Activated naive CD4-positive, alpha-beta T cell treated with anti-CD3 and anti-CD28 coated beads, Interleukin-2, amount 50 U/mL, for 72 hours (primary cell): ENCODE measurements at regions not wholly inside any gene's neighbourhood (a gene's known extent, or its start where the extent isn't known, plus 50 kb on each side); places are given as distances from the start of the nearest gene placed in this dataset.
A peak's percentile ranks its signal among the peaks of the same experiment; 100 is the strongest.
"Not testable (repeated sequence)": the region's sequence is repeated elsewhere in the genome, so short reads cannot be mapped to it uniquely, and the experiment has no call there.

Experiments
- ATAC-seq, 2 donors: fragments of 150-1000 bp; cut with Tn5 transposase; 2 replicates each; pipeline ENCODE4 v1.10.0; 2021; ENCODE audit warnings: mild to moderate bottlenecking in 2 of 2, moderate library complexity in 2 of 2
- DNase-seq, 2 donors: peaks; one replicate each; pipeline ENCODE4 v3.0.0; 2021 to 2022; ENCODE audit warnings: low spot score in 2 of 2
- H3K27ac Mint-ChIP-seq, 2 donors: one replicate each; pipeline ENCODE4 v1.8.0; 2022; ENCODE audit warnings: mild to moderate bottlenecking in 2 of 2, mixed read lengths in 2 of 2
- H3K36me3 Mint-ChIP-seq, 2 donors: one replicate each; pipeline ENCODE4 v1.8.0; 2022; ENCODE audit warnings: mixed read lengths in 2 of 2
- H3K9me3 Mint-ChIP-seq, 2 donors: one replicate each; pipeline ENCODE4 v1.8.0; 2022; ENCODE audit warnings: mixed read lengths in 2 of 2

DNA sequence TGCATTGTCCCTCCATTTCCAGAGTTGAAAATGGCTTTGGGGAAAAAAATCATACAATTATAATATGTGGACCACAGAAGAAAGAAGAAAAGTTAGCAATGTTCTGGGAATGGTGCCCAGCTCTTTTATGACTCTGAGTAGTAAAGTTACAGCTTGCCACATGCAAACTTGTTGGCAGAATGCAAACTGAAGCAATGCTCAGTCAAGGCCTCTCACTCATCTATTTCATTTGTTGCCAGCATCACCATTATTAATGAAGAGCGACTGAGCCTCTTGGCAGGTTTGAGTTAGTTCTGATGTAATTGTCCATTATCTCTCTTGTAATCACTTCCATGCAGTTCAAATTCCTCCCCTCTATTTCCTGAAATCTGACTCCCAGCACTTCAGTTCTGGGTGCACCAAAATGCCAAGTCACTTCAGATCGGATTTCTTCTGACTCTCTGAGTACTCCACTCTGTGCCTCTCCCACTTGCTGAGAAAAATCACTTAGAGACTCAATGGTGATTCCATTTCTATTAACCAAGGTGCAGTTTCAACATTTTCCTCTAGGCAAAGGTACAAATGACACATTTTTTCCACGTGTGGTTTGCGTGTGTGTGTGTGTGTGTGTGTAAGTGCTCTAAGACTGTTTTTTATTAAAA, 154.4 kb upstream of the STMND1 start:
- Mint-ChIP-seq H3K9me3 (peaks cover 0 to 6% of the 10 kb centered on the region in 2 donors), H3K27ac (peak overlapping the region in 1 of 2 donors; percentile 57), H3K36me3 (peaks cover 0 to 17% of the 10 kb centered on the region in 2 donors)
- ATAC-seq (no peak), DNase-seq (no peak)

DNA sequence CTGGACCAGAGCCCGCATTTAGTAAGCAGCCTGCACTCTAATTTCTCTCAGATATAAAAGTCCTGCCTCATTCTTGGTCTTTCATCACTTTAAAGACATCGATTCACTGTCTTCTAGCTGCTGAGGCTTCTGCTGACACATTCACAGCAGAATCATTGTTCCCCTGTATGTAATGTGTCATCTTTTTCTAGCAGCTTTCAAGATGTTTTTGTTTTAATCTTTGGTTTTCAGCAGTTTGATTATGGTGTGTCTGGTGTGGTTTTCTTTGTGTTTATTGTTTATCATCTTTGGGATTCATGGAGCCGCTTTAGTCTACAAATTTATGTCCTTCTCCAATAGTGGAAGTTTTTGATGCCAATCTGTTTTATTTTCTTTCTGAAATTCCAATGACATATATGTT, 157.3 kb upstream of the STMND1 start:
- Mint-ChIP-seq H3K27ac (no peak overlapping the region), H3K36me3 (peaks cover 0 to 17% of the 10 kb centered on the region in 2 donors), H3K9me3 (peaks cover 0 to 6% of the 10 kb centered on the region in 2 donors)
- no peak for DNase-seq
- no peak for ATAC-seq

DNA sequence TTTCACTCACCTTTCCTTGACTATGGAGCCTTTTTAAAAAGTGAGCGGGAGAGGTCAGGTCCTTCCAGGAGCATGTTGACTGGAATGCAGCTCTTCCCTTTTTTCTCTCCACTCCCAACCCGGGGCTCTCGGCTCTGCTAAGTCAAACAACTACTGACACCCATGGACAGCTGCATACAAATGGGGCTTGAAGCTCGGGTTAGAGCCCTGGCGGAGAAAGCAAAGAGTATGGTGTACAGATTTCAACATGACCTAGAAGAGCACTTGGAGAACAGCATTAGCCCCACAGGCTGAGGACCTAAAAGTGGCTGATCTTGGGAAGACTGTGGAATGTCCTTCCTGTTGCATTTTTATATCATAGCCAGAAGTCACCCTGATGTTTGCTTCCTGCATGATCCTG, 162.0 kb upstream of the STMND1 start:
- DNase-seq (no peak), ATAC-seq (no peak)
- Mint-ChIP-seq H3K27ac (no peak overlapping the region), H3K36me3 (no peaks in the 10 kb centered on the region), H3K9me3 (no peaks in the 10 kb centered on the region)

DNA sequence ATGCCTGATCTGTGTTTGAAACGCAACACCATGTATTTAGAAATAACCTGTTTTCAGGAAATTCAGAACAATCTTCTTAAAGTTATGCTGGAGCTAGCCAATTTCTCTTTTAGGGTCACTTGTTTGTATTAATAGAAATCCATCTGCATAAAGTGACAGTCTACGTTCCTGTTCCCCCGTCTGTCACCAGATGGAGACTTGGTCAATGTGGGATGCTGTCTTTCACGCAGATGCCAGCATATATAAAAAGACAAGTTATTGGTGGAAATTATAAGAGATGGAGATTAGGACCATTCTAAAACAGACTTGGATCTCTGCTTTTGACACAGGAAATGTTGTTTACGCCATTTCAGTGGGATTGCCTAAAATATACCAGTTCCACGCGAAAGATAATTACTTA, 162.5 kb upstream of the STMND1 start:
- DNase-seq (no peak), ATAC-seq (no peak)
- H3K9me3 Mint-ChIP-seq = no peaks in the 10 kb centered on the region
- no peak overlapping the region for H3K27ac Mint-ChIP-seq
- H3K36me3 Mint-ChIP-seq = no peaks in the 10 kb centered on the region

DNA sequence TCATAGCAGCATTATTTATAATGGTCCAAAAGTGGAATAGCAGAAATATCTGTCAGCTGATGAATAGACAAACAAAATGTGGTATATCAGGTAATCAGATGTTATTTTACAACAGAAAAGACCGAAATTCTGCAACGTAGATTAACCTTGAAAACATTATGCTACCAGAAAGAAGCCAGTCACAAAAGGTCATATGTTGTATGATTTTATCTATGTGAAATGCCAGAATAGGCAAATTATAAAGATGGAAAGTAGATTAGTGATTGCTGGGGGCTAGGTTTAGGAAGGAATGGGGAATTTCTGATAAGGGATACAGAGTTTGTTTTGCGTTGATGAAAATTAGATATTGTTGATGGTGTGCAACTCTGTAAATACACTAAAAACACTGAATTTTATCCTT, 165.0 kb upstream of the STMND1 start:
- no peak for DNase-seq

DNA sequence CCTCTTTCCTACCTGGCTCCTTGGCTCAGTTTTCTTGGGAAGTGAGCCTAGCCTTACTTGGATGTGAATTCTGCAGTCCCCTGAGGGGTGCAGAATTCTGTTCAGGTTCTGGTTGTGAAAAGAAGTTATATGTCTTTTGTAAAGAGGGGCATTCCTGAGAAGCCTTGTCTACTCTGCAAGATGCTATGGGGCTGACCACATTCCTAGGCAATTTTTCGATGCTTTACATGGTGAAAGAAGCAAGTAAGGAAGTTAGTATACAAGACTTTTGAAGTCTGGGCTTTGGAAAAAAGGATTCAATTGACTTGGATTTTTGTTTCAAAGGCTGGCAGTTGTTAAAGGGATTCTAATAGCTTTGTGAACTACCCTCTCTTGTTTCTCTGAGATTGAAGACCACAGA, 167.9 kb upstream of the STMND1 start:
- Mint-ChIP-seq H3K9me3 (no peaks in the 10 kb centered on the region), H3K27ac (no peak overlapping the region), H3K36me3 (no peaks in the 10 kb centered on the region)
- no peak for ATAC-seq
- no peak for DNase-seq

More for the DNA sequence above, 165.0 kb upstream of the STMND1 start:
- no peak for ATAC-seq
- no peak overlapping the region for H3K27ac Mint-ChIP-seq
- H3K36me3 Mint-ChIP-seq = no peaks in the 10 kb centered on the region
- H3K9me3 Mint-ChIP-seq = no peaks in the 10 kb centered on the region

DNA sequence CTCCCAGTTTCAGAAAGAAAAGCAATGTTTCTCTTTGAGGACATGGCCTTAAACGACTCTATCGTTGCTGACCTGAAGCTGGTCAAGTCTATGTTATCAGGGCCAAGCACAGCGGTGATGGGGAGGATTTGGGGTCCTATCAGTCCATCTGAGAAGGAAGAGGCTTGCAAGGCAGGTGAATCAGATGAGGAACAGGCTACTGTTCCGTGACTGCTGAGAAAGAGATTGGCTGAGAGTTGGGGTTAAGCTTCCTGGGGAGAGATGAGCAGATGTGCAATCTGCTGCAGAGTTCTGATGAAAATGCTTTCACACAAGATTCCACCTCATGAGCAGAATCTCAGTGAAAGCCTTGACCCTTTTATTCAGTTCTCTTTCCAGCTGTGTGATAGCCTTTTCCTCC, 168.3 kb upstream of the STMND1 start:
- DNase-seq (no peak), ATAC-seq (peak in 1 of 2 donors; percentile 24)
- H3K9me3 Mint-ChIP-seq = no peaks in the 10 kb centered on the region
- no peak overlapping the region for H3K27ac Mint-ChIP-seq
- H3K36me3 Mint-ChIP-seq = no peaks in the 10 kb centered on the region

DNA sequence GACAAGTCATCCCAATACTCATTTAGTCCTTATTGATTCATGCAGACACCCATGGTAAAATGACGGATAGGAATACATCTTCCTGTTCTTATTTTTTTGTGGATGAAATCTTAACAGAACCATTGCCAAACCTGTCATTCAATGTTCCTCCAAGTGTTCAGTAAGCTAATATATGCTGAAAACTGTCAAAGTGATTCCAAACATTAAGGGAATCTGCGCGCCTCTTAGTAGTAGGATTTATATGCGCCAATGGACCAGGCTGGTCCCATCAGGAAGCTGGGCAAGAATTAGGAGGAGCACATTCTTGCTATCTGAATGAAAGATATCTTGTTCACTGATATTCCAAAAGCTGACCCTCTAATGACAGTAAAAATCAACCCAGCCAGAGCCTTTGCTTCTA, 168.9 kb upstream of the STMND1 start:
- DNase-seq (no peak), ATAC-seq (no peak)
- no peaks in the 10 kb centered on the region for H3K9me3 Mint-ChIP-seq
- H3K36me3 Mint-ChIP-seq = no peaks in the 10 kb centered on the region
- H3K27ac Mint-ChIP-seq = no peak overlapping the region

DNA sequence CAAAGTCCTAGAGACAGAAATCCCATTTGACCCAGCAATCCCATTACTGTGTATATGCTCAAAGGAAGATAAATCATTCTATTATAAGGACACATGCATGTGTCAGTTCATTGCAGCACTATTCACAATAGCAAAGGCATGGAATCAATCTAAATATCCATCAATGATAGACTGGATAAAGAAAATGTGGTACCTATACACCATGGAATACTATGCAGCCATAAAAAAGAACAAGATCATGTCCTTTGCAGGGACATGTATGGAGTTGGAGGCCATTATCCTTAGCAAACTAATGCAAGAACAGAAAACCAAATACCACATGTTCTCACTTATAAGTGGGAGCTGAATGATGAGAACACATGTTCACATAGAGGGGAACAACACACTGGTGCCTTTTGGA, 169.8 kb upstream of the ATXN1 start:
- not testable (repeated sequence) for H3K9me3 Mint-ChIP-seq

DNA sequence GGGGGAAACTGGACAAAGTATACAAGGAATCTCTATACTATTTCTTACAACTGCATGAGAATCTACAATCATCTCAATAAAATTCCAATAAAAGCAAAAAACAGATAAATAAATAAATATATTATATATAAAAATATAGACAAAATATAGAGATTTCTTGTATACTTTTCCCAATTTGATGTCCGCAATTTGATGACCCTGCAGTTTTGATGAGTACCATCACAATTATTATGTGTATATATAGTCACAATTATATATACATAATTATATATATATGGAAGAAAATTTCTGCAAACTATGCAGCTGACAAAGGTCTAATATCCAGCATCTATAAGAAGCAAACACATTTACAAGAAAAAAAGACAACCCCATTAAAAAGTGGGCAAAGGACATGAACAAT, 169.2 kb upstream of the ATXN1 start:
- DNase-seq (no peak), ATAC-seq (no peak)
- Mint-ChIP-seq H3K9me3 (no peaks in the 10 kb centered on the region), H3K27ac (no peak overlapping the region), H3K36me3 (no peaks in the 10 kb centered on the region)

More for the DNA sequence above, 169.8 kb upstream of the ATXN1 start:
- H3K27ac Mint-ChIP-seq, H3K36me3 Mint-ChIP-seq, DNase-seq, ATAC-seq: not testable (repeated sequence)

DNA sequence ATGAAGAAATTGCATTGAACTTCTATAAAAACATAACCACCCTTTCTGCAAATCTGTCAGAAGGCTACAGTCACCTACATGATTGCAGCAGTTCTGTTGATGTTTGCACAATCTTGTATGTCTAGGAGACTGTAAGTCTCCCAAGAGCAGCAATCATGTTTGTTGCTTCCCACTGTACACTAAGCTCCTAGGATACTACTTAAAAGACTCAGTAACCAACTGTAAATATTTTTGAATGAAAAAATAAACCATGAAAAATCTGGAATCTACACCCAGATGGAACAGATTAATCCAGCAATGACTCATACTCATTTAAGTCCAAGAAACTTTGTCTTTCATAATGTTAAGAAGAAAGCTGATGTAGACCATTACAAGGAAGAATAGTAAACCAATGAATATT, 168.5 kb upstream of the ATXN1 start:
- no peaks in the 10 kb centered on the region for H3K36me3 Mint-ChIP-seq
- no peak for ATAC-seq
- H3K27ac Mint-ChIP-seq = no peak overlapping the region
- H3K9me3 Mint-ChIP-seq = no peaks in the 10 kb centered on the region
- DNase-seq = no peak

DNA sequence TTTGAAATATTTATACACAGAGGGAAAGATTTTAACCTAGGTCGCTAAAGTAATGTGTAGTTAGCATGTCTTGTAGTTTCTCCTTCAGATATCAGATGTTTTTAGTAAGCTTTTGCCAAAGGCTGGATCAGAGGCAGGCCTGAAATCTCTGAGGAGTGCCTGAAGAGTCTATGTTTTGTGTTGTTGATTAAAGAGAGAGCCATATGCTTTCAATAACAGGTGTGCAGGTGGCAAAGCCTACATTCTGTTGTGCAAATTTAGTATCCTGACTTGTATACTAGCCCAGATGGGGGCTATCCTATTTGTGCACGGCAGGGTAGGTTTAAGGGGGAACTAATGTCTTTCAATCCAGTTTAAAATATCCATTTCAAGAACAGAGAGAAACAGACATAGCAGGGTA, 167.1 kb upstream of the ATXN1 start:
- no peaks in the 10 kb centered on the region for H3K36me3 Mint-ChIP-seq
- no peak for ATAC-seq
- no peak for DNase-seq
- no peaks in the 10 kb centered on the region for H3K9me3 Mint-ChIP-seq
- H3K27ac Mint-ChIP-seq = no peak overlapping the region

DNA sequence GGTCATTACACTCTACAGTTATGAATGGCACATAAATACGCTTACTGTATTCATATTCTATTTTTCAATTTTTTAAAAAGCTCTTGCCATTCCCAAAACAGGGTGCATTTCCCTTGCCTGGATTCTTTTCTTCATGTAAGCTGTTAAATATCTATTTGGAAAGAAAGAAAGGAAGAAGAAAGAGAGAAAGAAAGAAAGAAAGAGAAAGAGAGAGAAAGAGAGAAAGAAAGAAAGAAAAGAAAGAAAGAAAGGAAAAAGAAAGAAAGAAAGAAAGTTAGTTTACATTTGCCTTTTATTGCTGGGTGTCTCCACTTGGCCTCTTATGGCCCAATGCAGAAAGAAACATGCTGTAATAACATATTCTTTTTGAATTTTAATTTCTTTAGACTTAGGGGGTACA, 165.9 kb upstream of the ATXN1 start:
- no peaks in the 10 kb centered on the region for H3K9me3 Mint-ChIP-seq
- ATAC-seq = no peak
- H3K36me3 Mint-ChIP-seq = no peaks in the 10 kb centered on the region

DNA sequence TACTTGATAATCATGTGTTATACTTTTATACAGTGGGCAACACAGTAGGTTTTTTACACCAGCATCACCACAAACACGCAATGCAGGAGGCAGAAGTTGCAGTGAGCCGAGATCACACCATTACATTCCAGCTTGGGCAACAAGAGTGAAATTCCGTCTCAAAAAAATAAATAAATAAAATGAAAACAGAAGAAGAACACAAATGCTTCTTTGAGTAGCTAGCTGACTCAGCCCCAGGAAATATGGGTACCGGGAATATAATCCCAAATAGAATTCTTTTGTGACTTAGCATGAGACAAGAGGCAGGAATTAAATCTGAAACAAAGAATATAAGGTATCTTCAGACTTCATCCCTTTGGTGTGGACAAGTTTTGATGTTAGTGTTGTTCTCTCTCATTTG, 164.2 kb upstream of the ATXN1 start:
- Mint-ChIP-seq H3K36me3 (no peaks in the 10 kb centered on the region), H3K9me3 (no peaks in the 10 kb centered on the region), H3K27ac (no peak overlapping the region)
- DNase-seq = no peak
- ATAC-seq = no peak

More for the DNA sequence above, 165.9 kb upstream of the ATXN1 start:
- peak overlapping the region in 1 of 2 donors; percentile 45 for H3K27ac Mint-ChIP-seq
- DNase-seq = no peak

DNA sequence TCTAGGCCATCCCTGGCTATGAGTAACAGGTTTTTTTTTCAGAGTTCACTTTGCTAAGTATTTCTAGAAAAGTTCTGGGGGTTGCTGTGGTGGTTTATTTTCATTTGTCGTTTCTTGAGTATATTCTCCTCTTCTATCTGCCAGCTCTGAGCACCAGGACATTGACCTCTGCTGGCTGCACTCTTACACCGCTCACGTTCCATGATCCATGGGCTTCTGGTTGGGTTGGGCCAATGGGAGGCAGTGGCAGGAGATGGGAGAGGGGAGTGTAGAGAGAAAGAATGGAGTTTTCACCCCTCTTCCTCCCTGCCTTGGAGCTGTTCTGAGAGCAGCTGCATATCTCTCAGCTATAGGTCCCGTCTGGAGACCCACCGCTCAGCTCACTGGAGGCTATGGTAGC, 161.0 kb upstream of the ATXN1 start:
- no peaks in the 10 kb centered on the region for H3K36me3 Mint-ChIP-seq
- DNase-seq (no peak), ATAC-seq (no peak)
- H3K27ac Mint-ChIP-seq = no peak overlapping the region
- H3K9me3 Mint-ChIP-seq = no peaks in the 10 kb centered on the region

DNA sequence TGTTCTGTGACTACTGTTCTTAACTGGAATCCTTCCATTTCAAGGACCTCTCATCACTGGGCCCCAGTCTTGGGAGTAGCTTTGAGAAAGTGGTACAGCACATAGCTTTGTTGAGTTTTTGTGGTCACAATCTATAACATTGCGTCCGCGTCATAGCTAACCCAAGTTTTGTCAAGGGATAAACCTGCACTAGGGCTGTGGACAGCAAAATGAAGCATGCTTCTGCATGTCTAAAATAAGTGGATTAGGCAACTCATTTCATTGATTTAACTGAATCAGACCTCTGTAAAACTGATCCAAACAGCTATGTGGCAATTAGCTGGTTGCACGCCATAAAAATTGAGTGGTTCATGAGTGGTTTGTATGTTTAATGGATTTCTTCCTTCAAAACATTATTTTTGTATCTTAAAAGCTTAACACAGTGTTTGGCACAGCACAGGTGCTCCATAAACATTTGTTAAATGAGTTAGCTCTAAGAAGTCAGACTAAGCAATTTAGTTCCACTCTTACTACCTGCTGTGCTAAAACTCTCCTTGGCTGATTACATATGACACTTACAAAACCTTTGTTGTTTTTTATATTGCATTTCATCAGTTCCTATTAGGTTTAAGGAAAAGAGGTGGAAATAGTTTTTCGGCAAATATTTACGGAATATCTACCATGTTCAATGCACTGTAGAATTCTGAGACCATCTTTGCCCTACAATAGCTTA, 160.3 kb upstream of the ATXN1 start:
- Mint-ChIP-seq H3K36me3 (no peaks in the 10 kb centered on the region), H3K9me3 (no peaks in the 10 kb centered on the region), H3K27ac (no peak overlapping the region)
- DNase-seq (no peak), ATAC-seq (no peak)

DNA sequence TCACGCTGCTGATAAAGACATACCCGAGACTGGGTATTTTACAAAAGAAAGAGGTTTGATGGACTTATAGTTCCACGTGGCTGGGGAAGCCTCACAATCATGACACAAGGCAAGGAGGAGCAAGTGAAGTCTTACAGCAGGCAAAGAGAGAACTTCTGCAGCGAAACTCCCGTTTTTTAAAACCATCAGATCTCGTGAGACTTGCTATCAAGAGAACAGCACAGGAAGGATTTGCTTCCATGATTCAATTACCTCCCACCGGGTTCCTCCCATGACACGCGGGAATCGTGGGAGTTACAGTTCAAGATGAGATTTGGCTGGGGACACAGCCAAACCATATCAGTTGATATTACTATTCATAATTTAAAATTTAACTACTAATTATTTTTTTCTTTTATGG, 157.3 kb upstream of the ATXN1 start:
- H3K9me3 Mint-ChIP-seq = peaks cover 0 to 4% of the 10 kb centered on the region in 2 donors
- DNase-seq = no peak
- H3K27ac Mint-ChIP-seq = no peak overlapping the region
- ATAC-seq = no peak
- H3K36me3 Mint-ChIP-seq = peaks cover 0 to 2% of the 10 kb centered on the region in 2 donors

DNA sequence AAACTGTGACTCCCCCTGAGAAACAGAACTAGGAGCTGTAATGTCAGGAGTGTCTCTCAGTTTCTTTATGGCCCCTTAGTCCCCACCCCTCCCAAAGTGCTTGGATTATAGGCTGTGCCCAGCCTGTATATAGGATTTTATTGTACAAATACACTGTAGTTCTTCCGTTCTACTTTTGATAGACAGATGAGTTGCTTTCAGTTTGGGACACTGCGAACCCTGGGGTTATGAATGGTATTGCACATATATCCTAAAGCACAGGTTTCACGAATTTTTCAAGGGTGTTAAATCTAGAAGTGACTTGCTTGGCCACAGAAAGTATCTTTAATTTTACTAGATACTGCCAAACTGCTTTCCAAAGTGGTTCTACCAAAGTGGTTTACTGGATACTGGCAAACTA, 152.9 kb upstream of the ATXN1 start:
- peaks cover 3 to 17% of the 10 kb centered on the region in 2 donors for H3K9me3 Mint-ChIP-seq
- no peak overlapping the region for H3K27ac Mint-ChIP-seq
- no peak for DNase-seq
- no peak for ATAC-seq
- H3K36me3 Mint-ChIP-seq = peaks cover 4 to 6% of the 10 kb centered on the region in 2 donors
